ENCODE measurements at regions not wholly inside any gene's neighbourhood (a gene's known extent, or its start where the extent isn't known, plus 50 kb on each side); places are given as distances from the start of the nearest gene placed in this dataset.

GRCh38 chrX:47316276-47317025, 53.9 kb upstream of the ZNF157 start:
- BruUV-seq (replicated peaks) = no TSS peak

More at GRCh38 chrX:47316276-47317025, 53.9 kb upstream of the ZNF157 start:
- CTCF ChIA-PET = no interaction called here
- Mint-ChIP-seq H3K9me3 (ENCODE audit: low read depth, unreplicated experiment) (no peaks in the 10 kb centered on the region), H3K27me3 (ENCODE audit: unreplicated experiment) (no peaks in the 10 kb centered on the region), H3K4me1 (ENCODE audit: low read depth, unreplicated experiment) (no peaks in the 10 kb centered on the region), H3K36me3 (ENCODE audit: insufficient read depth, unreplicated experiment) (no peaks in the 10 kb centered on the region), H3K4me3 (ENCODE audit: low read depth, unreplicated experiment) (no peak overlapping the region), H3K27ac (ENCODE audit: unreplicated experiment) (no peak overlapping the region)
- intact Hi-C loops (cut with micrococcal nuclease; ENCODE audit: unreplicated experiment) = no loop called here
- TF ChIP-seq CTCF (IDR thresholded peaks at IDR 0.05; ENCODE audit: unreplicated experiment) = no peak
- DNase-seq = no peak

Data from Calu3 (cell line).